GM13976 (cell line): ENCODE measurements at regions not wholly inside any gene's neighbourhood (a gene's known extent, or its start where the extent isn't known, plus 50 kb on each side); places are given as distances from the start of the nearest gene placed in this dataset.

Experiments used
- DNase-seq: peaks from one replicate; pipeline ENCODE4 v3.0.0; 2012; ENCODE audit warnings: low spot score
- CTCF ChIP-seq: IDR thresholded peaks from 2 replicates; pipeline ENCODE4 v1.5.1; 2012; ENCODE audit warnings: borderline replicate concordance, mild to moderate bottlenecking; ENCODE audit not compliant: insufficient read depth; ENCODE audit errors: extremely low read depth, missing control alignments, control extremely low read depth
- in situ Hi-C: fragments of 300-500 bp; cut with MboI; formaldehyde crosslinking; loops from one replicate; pipeline ENCODE4 v1.12.0; 2022; ENCODE audit warnings: low sequenced_read_pairs, mixed read lengths, inconsistent platforms; ENCODE audit not compliant: unreplicated experiment

GRCh38 chr1:57901208-57901919 lies 477.5 kb upstream of the DAB1 start:
- no peak for DNase-seq
- in situ Hi-C loops = no loop called here
- no peak for TF ChIP-seq CTCF

GRCh38 chr1:57898531-57898930 lies 474.7 kb upstream of the DAB1 start:
- DNase-seq = no peak
- in situ Hi-C loops = no loop called here
- TF ChIP-seq CTCF = no peak

DNA sequence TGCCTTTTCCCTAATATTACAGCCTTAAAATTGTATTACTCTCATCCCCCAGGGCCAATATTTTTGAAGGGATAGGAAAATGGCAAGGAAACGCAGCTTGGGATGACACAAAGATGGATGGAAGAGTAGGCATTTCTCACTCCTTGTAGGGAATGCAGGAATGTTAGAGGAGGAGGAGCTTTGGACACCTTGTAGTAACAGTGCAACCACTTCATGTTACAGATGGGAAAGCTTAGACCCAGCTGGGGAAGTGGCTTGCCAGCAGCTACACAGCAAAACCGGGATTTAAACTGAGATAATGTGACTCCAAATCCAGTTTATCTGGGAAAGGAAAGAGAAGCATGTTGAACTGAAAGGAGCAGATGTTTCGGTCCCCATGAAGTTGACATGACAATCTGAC lies 473.7 kb upstream of the DAB1 start:
- TF ChIP-seq CTCF = no peak

DNA sequence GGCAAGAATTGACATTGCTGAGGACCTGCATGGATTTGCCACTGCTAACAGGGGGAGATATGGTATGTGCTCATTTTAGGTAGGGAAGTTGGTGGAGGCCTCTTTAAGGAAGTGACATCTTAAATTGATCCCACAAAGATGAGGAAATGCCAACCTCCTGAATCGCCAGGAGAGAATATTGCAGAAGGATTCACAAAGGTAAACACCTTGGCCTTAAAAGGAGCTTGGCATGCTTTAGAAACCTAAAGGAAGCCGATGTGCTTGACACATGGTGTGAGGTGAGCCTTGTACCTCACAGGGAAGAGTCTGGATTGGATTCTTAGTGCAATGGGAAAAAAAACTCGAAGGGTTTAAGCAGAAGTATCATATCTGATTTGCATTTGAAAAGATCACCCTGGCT lies 470.5 kb upstream of the DAB1 start:
- in situ Hi-C loops = no loop called here
- TF ChIP-seq CTCF = no peak
- no peak for DNase-seq

More for the DNA sequence above, 473.7 kb upstream of the DAB1 start:
- in situ Hi-C loops = no loop called here
- DNase-seq = no peak

DNA sequence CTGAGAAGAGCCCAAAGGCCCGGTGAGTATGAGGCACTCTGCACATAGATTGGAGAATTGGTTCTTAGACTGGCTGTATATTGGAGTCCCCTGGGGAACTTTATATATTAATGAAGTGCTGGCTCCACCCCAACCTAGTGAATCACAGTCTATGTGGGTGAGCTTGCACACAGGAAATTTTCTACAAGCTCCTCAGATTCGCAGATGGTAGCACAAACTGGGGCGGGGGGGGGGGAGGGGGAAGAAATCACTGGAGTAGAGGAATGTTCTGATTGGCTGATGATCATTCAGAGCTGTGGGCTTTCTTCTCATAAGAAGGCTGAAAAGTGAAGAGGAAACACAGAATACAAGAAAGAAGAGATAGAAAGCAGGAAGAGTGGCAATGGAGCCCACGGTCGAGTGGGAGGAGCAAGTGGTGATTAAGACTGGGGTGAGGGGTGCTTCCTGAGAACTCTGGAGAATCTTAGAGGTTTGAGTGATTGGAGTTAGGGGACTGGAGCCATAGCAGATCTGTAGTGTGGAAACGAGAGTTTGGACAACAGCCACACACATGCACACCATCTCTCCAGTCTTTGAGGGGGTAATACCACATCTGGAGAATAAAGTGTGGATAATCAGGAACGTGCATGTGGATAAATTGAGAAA lies 465.9 kb upstream of the DAB1 start:
- TF ChIP-seq CTCF = no peak

DNA sequence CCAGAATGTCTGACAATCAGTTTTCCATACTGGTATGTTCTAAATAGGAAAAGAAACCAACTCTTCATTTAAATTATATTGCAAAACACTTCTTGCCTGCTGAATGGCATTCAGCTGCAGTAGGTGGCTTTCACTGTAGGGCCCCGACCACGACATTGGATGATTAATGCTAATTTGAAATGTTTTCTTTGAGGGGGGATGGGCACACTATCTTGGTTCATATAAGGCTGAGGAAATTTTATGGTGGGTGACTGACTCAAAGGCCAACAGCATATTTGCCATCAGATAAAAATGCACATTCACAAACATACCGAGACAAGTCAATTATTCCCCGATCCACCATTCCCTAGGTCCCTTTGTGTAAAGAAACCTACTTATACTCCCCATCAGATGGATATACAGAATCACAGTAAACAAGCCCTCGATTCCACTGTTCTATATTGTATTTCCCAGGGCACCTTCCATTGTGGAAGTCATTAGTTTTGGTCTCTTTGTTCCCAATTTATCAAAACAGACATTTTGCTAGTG lies 464.2 kb upstream of the DAB1 start:
- no peak for DNase-seq
- in situ Hi-C loops = no loop called here
- no peak for TF ChIP-seq CTCF

More for the DNA sequence above, 465.9 kb upstream of the DAB1 start:
- DNase-seq = no peak
- in situ Hi-C loops = no loop called here
